GM18951 (cell line): ENCODE measurements at regions not wholly inside any gene's neighbourhood (a gene's known extent, or its start where the extent isn't known, plus 50 kb on each side); places are given as distances from the start of the nearest gene placed in this dataset.
"Not testable (repeated sequence)": the region's sequence is repeated elsewhere in the genome, so short reads cannot be mapped to it uniquely, and the experiment has no call there.

ENCODE experiments used
- POLR2A ChIP-seq: IDR thresholded peaks from 4 replicates; pipeline ENCODE4 v1.6.1; 2011; ENCODE audit warnings: mild to moderate bottlenecking; ENCODE audit not compliant: insufficient read length, insufficient read depth; ENCODE audit errors: extremely low read depth
- in situ Hi-C: fragments of 300-500 bp; cut with MboI; formaldehyde crosslinking; loops from one replicate; pipeline ENCODE4 v1.12.0; 2022; ENCODE audit warnings: low sequenced_read_pairs, mixed read lengths, inconsistent platforms; ENCODE audit not compliant: unreplicated experiment

DNA sequence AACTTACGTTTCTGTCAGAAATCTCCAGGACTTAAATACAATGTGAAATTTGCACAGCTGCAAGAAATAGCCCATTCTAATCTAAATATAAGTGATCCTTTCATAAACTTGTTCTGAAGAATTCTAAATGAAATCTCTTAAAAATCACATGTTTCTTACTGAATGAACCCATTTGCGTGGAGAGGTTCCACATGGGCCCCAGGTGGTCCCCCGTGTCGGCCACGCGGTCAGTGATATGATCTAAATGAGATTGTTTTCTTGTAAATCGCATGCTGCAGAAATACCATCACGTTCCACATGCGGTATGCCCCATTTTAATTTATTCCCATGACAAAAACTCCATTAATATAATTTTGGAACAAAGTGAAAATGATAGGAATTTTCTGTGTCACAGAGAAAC lies 818.9 kb upstream of the SLC35B3 start:
- in situ Hi-C loops, result no loop called here
- no peak for TF ChIP-seq POLR2A

DNA sequence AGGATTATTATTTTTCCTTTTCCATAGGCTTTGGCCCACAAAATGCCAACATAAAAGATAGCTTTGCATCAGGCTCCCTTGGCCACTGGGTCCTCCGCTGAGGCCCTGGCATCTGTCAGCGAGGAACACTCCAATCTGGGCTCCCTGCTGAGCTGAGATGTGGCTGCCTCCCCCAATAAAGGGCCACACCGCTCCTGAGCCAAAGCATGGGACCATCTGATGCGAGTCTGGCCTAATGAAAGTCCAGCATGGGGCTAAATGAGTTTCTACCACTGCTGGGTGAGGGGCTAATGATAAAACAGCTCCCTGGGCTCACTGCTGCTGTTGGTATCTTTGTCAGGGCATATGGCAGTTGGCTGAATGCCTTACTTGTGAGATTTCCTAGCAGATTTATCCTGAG lies 817.5 kb upstream of the SLC35B3 start:
- in situ Hi-C loops, result no loop called here
- TF ChIP-seq POLR2A, result no peak

DNA sequence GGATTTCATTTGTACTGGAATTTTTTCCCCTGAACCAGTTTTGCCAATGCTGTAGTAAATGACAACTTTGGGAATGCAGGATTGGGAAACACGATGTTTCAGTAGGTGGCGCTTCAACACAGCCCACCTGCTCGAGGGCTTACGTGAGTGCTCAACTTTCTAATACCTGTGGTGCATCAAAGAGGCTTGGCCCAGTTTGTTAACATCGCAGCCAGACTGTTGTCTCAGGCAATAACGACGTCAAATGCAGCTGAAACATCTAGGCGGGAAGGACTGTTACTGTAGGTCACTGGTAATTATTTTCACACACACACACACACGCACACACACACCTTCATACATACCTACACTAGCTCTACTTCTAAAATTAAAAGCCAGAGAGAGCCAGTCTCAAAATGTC lies 815.5 kb upstream of the SLC35B3 start:
- no peak for TF ChIP-seq POLR2A
- in situ Hi-C loops, result no loop called here

DNA sequence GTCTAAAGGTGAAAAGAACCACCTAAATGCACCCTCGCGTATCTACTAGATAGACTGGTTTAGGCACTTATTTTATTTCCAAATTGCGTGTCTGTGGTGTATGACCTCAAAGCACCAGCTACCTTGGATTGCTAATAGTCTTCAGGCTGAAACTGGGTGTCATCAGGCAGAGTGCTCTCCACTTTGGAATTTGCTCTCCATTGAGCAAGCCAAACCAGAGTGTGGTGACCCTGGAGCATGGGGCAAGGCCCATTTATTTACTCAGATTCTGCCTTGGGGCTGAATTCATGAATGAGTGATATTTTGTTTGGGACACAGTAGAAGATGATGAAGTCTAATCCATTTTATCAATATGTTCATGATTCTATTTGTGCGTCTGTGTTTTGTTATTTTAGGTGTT lies 812.8 kb upstream of the SLC35B3 start:
- in situ Hi-C loops, result no loop called here
- TF ChIP-seq POLR2A, result no peak

DNA sequence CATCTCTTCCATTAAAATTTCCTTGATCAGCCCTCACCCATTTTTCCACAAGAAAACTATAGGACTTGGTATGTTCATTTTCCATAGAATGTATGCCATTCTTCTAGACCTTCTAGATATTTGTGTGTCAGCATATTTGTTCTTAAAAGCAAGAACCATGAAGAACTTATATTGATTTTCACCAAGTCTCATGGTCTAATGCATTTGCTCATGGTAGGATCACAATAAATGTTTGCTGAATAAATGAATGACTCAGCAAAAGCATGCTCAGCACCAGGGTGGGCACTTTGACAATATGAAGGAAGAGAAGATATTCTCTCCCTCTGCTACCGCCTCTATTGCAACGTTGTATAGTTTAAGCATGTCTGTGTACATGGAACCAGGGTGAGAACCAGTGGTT lies 805.5 kb upstream of the SLC35B3 start:
- in situ Hi-C loops, result no loop called here
- no peak for TF ChIP-seq POLR2A

DNA sequence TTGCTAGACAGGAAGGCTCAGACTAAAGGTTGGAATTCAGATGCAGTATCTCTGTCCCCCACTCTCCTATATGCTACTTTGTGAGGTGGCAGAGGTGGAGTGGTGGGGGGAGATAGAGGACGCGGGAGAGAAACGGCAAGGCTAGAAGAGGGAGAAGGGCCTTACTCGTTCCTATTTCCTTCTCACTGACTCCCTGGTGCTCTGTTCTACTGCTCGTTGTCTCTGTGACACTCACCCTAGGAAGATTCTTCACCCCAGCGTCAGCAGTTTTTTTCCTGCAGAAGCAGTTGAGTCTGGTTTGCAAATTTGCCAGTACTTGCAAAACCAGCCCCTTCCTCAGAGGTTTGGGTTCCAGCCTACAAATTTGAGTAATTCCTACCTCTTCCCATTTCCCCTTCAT lies 801.1 kb upstream of the SLC35B3 start:
- in situ Hi-C loops, result no loop called here
- no peak for TF ChIP-seq POLR2A

DNA sequence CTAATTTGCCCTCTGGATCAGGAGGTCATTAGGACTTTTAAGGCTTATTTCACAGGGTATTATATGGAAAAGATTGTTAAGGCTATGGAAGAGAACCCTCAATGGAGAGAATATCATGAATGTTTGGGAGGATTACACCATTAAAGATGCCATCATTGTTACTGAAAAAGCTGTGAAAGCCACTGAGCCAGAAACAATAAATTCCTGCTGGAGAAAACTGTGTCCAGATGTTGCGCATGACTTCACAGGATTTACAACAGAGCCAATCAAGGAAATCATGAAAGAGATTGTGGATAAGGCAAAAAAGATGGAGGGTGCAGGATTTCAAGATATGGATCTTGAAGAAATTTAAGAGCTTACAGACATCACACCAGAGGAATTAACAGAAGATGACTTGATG lies 798.3 kb upstream of the SLC35B3 start:
- TF ChIP-seq POLR2A, result no peak
- in situ Hi-C loops, result no loop called here

DNA sequence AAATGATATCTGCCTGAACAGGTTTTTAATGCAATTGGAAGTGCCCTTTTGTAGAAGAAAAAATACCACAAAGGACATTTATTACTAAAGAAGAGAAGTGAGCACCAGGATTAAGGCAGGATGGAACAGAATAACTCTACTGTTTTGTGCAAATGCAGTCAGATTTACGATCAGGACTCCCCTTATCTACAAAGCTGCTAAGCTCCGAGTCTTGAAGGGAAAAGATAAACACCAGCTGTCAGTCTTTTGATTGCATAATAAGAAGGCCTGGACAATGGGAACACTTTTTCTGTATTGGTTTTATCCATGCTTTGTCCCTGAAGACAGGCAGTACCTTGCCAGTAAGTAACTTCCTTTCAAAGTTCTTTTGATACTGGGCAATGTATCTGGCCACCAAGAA lies 797.9 kb upstream of the SLC35B3 start:
- in situ Hi-C loops, result no loop called here
- no peak for TF ChIP-seq POLR2A

DNA sequence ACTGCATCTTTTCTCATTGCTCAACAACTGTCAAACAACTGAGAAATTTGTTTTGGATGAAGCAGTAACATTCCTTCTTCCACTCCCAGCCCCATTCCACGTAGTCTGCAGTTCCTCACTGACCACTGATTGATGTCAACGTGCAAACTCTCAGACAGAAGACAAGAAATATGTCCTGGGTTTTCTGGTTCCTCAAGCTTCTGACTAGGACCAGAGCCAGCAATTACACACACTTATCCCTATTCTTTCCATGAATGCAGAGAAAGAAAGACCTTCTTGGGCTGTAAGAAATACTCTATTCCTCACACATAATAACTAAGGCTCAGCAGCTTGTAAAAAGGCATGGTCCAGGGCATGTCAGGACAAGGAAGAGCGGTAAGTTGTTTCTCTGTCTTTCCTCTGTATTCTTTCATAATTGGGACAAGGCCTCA lies 790.1 kb upstream of the SLC35B3 start:
- in situ Hi-C loops, result no loop called here

DNA sequence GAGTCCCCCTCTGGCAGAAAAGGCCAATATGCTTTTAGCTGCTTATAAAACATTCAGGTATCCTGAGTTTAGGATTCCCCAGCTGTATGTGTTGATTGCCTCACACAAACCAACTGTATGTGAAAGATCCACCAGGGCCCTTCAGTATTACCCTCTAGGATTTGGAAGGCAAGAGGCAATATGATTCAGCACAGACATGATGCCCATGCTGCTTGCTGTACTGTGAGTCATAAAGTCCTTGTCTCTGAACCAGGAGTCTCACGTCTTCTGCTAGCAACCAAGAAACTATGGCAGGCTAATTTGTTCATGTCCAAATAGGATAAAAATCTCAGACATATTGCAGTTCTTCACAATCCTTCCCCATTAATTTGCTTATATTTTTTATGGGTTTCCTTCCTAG lies 789.2 kb upstream of the SLC35B3 start:
- no peak for TF ChIP-seq POLR2A
- in situ Hi-C loops, result no loop called here

More for the DNA sequence above, 790.1 kb upstream of the SLC35B3 start:
- no peak for TF ChIP-seq POLR2A

DNA sequence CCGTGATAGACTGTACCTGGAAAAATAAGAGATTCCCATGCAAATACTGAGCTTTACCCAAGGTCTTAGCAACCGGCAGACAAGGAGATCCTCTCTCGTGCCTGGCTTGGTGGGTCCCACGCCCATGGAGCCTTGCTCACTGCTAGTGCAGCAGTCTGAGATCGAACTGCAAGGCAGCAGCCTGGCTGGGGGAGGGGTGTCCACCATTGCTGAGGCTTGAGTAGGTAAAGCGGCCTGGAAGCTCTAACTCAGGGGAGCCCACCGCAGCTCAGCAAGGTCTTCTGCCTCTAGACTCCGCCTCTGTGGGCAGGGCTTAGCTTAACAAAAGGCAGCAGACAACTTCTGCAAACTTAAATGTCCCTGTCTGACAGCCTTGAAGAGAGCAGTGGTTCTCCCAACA lies 778.4 kb upstream of the SLC35B3 start:
- in situ Hi-C loops, result not testable (repeated sequence)

DNA sequence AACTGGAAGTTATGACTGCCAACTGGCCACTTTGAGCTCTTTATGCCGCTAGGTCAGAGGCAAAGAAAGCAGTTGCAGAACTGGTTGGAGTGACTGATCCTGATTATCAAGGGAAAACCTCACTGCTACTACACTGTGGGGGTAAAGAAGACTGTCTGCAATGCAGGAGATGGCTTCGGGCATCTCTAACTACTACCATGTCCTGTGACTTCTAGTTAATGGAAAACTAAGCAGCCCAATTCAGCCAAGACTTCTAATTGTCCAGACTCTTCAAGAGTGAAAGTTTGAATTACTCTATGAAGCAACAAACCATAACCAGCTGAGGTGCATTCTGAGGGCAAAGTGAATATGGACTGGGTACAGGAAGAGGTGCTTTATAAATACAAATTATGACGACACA lies 773.6 kb upstream of the SLC35B3 start:
- TF ChIP-seq POLR2A, result no peak
- in situ Hi-C loops, result no loop called here

DNA sequence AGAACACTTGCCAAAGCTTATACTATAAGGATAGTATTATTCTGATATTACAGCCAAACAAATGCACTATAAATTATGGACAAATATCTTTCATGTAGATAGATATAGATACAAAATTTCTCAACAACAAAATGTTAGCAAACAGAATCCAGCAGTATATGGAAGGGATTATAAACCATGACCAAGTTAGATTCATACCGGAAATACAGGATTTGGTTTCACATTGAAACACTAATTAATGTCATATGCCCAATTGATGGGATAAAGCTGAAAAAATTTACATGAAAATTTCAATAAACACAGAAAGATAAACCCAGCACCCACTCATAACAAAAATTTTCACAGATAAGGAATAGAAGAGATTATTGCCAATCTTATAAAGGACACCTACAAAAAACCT lies 770.3 kb upstream of the SLC35B3 start:
- TF ChIP-seq POLR2A, result no peak
- in situ Hi-C loops, result no loop called here

DNA sequence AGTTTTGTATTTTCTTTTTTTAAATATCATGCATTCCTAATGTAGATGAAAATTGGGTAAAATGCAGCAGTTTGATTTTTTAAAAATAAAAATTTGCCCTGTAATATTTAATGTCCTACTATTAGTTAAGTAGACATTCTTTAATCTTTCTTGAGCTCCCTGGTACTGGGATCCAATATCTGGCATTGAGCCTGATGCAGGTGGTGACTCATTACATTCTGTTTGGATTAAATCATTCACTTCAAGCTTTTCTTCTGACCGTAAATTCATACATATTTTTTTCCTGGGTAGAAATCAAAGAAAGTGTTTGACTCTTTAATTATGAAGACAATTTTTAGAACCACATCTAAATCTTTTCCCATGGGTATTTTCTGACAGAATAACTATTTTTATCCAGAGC lies 768.8 kb upstream of the SLC35B3 start:
- TF ChIP-seq POLR2A, result no peak
- in situ Hi-C loops, result no loop called here

DNA sequence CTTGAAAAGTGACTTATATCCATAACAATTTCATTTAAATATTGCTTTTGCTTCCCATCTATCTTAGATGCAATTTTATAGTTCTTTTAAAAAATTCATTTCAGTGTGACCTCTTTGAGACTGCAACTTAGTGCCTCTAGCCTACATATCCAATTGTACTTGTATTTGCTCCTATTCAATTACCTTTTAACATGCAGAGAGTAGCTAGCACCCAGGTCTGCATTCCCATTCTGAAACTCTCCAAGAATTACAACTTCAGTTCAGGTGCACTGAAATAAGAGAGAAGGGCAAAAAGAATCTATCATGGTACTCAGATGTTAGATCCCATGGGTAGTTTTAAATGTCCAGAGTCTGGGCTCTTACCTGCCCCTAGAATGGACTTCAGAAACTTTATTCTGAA lies 765.4 kb upstream of the SLC35B3 start:
- TF ChIP-seq POLR2A, result no peak
- in situ Hi-C loops, result no loop called here
